H1 (cell line): ENCODE measurements at regions not wholly inside any gene's neighbourhood (a gene's known extent, or its start where the extent isn't known, plus 50 kb on each side); places are given as distances from the start of the nearest gene placed in this dataset.

Experiments
- CTCF ChIA-PET: fragments of 300-600 bp; sonication (Branson Sonifier 250); formaldehyde crosslinking; loops from one replicate; lab custom pipeline; 2021; ENCODE audit not compliant: partially characterized antibody; lab: Charles Lee
- POLR2A ChIA-PET: fragments of 300-600 bp; sonication (Branson Sonifier 250); formaldehyde crosslinking; loops from one replicate; lab custom pipeline; 2021; ENCODE audit warnings: inconsistent platforms; ENCODE audit not compliant: partially characterized antibody; lab: Charles Lee
- DNase-seq, 2 experiments: peaks; one replicate each; pipeline versions ENCODE4 v3.0.0 to v3.0.0-alpha.2; 2010 to 2022; ENCODE audit warnings: low spot score in 2 of 2, low read depth in 1 of 2, mixed read lengths in 1 of 2
- FAIRE-seq: peaks from 2 replicates; lab custom pipeline; 2011; peaks lifted over from hg19 to GRCh38; lab: Jason Lieb, UNC
- H2AFZ ChIP-seq: 2 replicates; pipeline ENCODE4 v1.8.1; 2012; ENCODE audit warnings: low read length, inconsistent platforms
- H2AK5ac ChIP-seq: 2 replicates; pipeline ENCODE4 v1.6.1; 2013; ENCODE audit warnings: low read depth, low read length
- H2BK120ac ChIP-seq: replicated peaks from 2 replicates; pipeline ENCODE3; 2013; ENCODE audit warnings: low read depth, low read length, inconsistent platforms
- H2BK12ac ChIP-seq: 2 replicates; pipeline ENCODE4 v1.6.1; 2013; ENCODE audit warnings: low read depth, low read length
- H2BK15ac ChIP-seq: 2 replicates; pipeline ENCODE4 v1.6.1; 2013; ENCODE audit warnings: low read length
- H2BK20ac ChIP-seq: 2 replicates; pipeline ENCODE4 v1.6.1; 2013; ENCODE audit warnings: low read length
- H2BK5ac ChIP-seq: 2 replicates; pipeline ENCODE4 v1.6.1; 2013; ENCODE audit warnings: low read depth, low read length
- H3K14ac ChIP-seq: 2 replicates; pipeline ENCODE4 v1.6.1; 2013; ENCODE audit warnings: inconsistent platforms; ENCODE audit not compliant: insufficient read length
- H3K18ac ChIP-seq: 2 replicates; pipeline ENCODE4 v1.6.1; 2013; ENCODE audit warnings: low read length; ENCODE audit errors: extremely low read depth
- H3K23ac ChIP-seq: 2 replicates; pipeline ENCODE4 v1.6.1; 2013; ENCODE audit warnings: inconsistent platforms; ENCODE audit not compliant: insufficient read length
- H3K23me2 ChIP-seq: 2 replicates; pipeline ENCODE4 v1.6.1; 2013; ENCODE audit warnings: low read depth, low read length
- H3K27ac ChIP-seq: 2 replicates; pipeline ENCODE4 v1.6.1; 2011; ENCODE audit warnings: low read depth, low read length, inconsistent platforms
- H3K27me3 ChIP-seq, 4 experiments: replicated peaks in 1 of 4; 1 replicate in 1 of 4; 2 replicates in 3 of 4; pipeline versions ENCODE4 v1.6.1 to v1.8.1; 2011 to 2013; ENCODE audit warnings: low read length in 3 of 4, mild to moderate bottlenecking in 3 of 4, inconsistent platforms in 2 of 4, mixed read lengths in 2 of 4, moderate library complexity in 1 of 4; ENCODE audit not compliant: control insufficient read depth in 3 of 4, insufficient read depth in 3 of 4; ENCODE audit errors: extremely low read depth in 1 of 4
- H3K36me3 ChIP-seq, 4 experiments: 2 replicates each; pipeline versions ENCODE4 v1.6.1 to v1.8.1; 2011 to 2013; ENCODE audit warnings: mild to moderate bottlenecking in 4 of 4, low read length in 3 of 4, moderate library complexity in 2 of 4, control low read depth in 1 of 4, inconsistent platforms in 1 of 4; ENCODE audit not compliant: insufficient read depth in 4 of 4, control insufficient read depth in 2 of 4
- H3K4ac ChIP-seq: replicated peaks from 2 replicates; pipeline ENCODE3; 2013; ENCODE audit warnings: low read length, low read depth, mixed read lengths, inconsistent platforms; ENCODE audit not compliant: insufficient read length
- H3K4me1 ChIP-seq, 4 experiments: replicated peaks in 1 of 4; 1 replicate in 1 of 4; 2 replicates in 3 of 4; pipeline versions ENCODE4 v1.6.1 to v1.8.1; 2011 to 2013; ENCODE audit warnings: low read length in 3 of 4, inconsistent platforms in 2 of 4, mixed read lengths in 1 of 4; ENCODE audit not compliant: insufficient read depth in 4 of 4, control insufficient read depth in 3 of 4
- H3K4me2 ChIP-seq, 2 experiments: 2 replicates each; pipeline versions ENCODE4 v1.6.1 to v1.8.1; 2011 to 2013; ENCODE audit warnings: low read depth in 2 of 2, low read length in 2 of 2, control low read depth in 1 of 2, inconsistent platforms in 1 of 2, mild to moderate bottlenecking in 1 of 2; ENCODE audit not compliant: insufficient read depth in 1 of 2
- H3K4me3 ChIP-seq, 4 experiments: fragments of 200-600, 300-600 bp in 1 of 4; sonication (generic), shearing (Covaris generic), sonication (Bioruptor Twin) in 1 of 4; 2 replicates each; pipeline versions ENCODE4 v1.5.1 to v1.8.1; 2011 to 2016; ENCODE audit warnings: low read length in 4 of 4, low read depth in 3 of 4, control low read depth in 2 of 4, inconsistent platforms in 2 of 4, mild to moderate bottlenecking in 2 of 4, mixed read lengths in 1 of 4, moderate library complexity in 1 of 4; ENCODE audit not compliant: insufficient read depth in 2 of 4; ENCODE audit errors: extremely low read depth in 1 of 4
- H3K56ac ChIP-seq: replicated peaks from 2 replicates; pipeline ENCODE3; 2013; ENCODE audit warnings: low read depth, mild to moderate bottlenecking, mixed read lengths, low read length, inconsistent platforms; ENCODE audit not compliant: insufficient read length
- H3K79me1 ChIP-seq: 2 replicates; pipeline ENCODE4 v1.6.1; 2013; ENCODE audit warnings: low read depth, low read length, control low read depth
- H3K79me2 ChIP-seq, 2 experiments: 2 replicates each; pipeline versions ENCODE4 v1.6.1 to v1.8.1; 2012 to 2013; ENCODE audit warnings: low read length in 2 of 2, mild to moderate bottlenecking in 2 of 2, inconsistent platforms in 1 of 2; ENCODE audit not compliant: insufficient read depth in 2 of 2, control insufficient read depth in 1 of 2
- H3K9ac ChIP-seq, 4 experiments: replicated peaks in 1 of 4; 1 replicate in 1 of 4; 2 replicates in 3 of 4; pipeline versions ENCODE4 v1.6.1 to v1.8.1; 2011 to 2013; ENCODE audit warnings: low read depth in 3 of 4, low read length in 3 of 4, control low read depth in 2 of 4, mild to moderate bottlenecking in 2 of 4, moderate library complexity in 2 of 4, inconsistent platforms in 1 of 4; ENCODE audit errors: extremely low read depth in 1 of 4
- H3K9me3 ChIP-seq, 2 experiments: 2 replicates each; pipeline versions ENCODE4 v1.6.1 to v1.8.1; 2012 to 2013; ENCODE audit warnings: mild to moderate bottlenecking in 2 of 2, moderate library complexity in 2 of 2, control low read depth in 1 of 2, inconsistent platforms in 1 of 2, low read depth in 1 of 2, low read length in 1 of 2, mixed read lengths in 1 of 2; ENCODE audit not compliant: insufficient read depth in 2 of 2
- H4K20me1 ChIP-seq, 2 experiments: replicated peaks in 1 of 2; 2 replicates each; pipeline versions ENCODE3 to v1.8.1; 2011 to 2013; ENCODE audit warnings: inconsistent platforms in 2 of 2, low read length in 2 of 2, mild to moderate bottlenecking in 1 of 2; ENCODE audit not compliant: insufficient read depth in 2 of 2, control insufficient read depth in 1 of 2
- H4K5ac ChIP-seq: 2 replicates; pipeline ENCODE4 v1.6.1; 2013; ENCODE audit warnings: low read length, low read depth, mixed read lengths, inconsistent platforms; ENCODE audit not compliant: insufficient read length
- H4K8ac ChIP-seq: 2 replicates; pipeline ENCODE4 v1.8.0; 2013; ENCODE audit warnings: mild to moderate bottlenecking, moderate library complexity, low read length, inconsistent platforms; ENCODE audit not compliant: insufficient read depth; ENCODE audit errors: extremely low read depth
- H4K91ac ChIP-seq: replicated peaks from 2 replicates; pipeline ENCODE3; 2013; ENCODE audit warnings: low read length, mixed read lengths, inconsistent platforms; ENCODE audit not compliant: insufficient read length
- CHD1 ChIP-seq: IDR thresholded peaks from 2 replicates; pipeline ENCODE4 v1.6.1; 2012; ENCODE audit warnings: low read depth, low read length, improper control_type of control experiment
- EGR1 ChIP-seq: IDR thresholded peaks from 2 replicates; pipeline ENCODE4 v1.6.1; 2011; ENCODE audit warnings: low read depth, low read length, borderline replicate concordance
- FOSL1 ChIP-seq: IDR thresholded peaks from 2 replicates; pipeline ENCODE4 v1.6.1; 2011; ENCODE audit warnings: mild to moderate bottlenecking, low read depth, low read length, moderate library complexity; ENCODE audit not compliant: insufficient read depth
- RNF2 ChIP-seq: fragments of 200-900, 300-1000 bp; sonication (generic); IDR thresholded peaks from 2 replicates; pipeline ENCODE4 v1.7.1; 2016; ENCODE audit warnings: borderline replicate concordance, low read depth, mild to moderate bottlenecking, antibody characterized with exemption, low read length; ENCODE audit not compliant: poor library complexity, severe bottlenecking; ENCODE audit errors: missing control alignments
- SUZ12 ChIP-seq: fragments of 200-600 bp; sonication (generic); IDR thresholded peaks from 2 replicates; pipeline ENCODE4 v1.6.1; 2012; ENCODE audit warnings: mild to moderate bottlenecking, inconsistent platforms, low read length, moderate library complexity, mixed read lengths
- YY1 ChIP-seq: IDR thresholded peaks from 2 replicates; pipeline ENCODE4 v1.6.1; 2011; ENCODE audit warnings: low read depth, mild to moderate bottlenecking, low read length
- ZNF274 ChIP-seq: IDR thresholded peaks from 2 replicates; pipeline ENCODE4 v1.7.0; 2012; ENCODE audit warnings: low read length, borderline replicate concordance; ENCODE audit errors: extremely low read depth
- WGBS, 2 experiments: shearing (Covaris generic) in 1 of 2; methylation state at CpG; one replicate each; pipeline versions ENCODE4 v1.1.6 to v1.1.7; 2013 to 2015; ENCODE audit warnings: low lambda C conversion rate in 2 of 2, mixed read lengths in 2 of 2, inconsistent platforms in 1 of 2, low coverage in 1 of 2, missing lambda C conversion rate in 1 of 2; ENCODE audit not compliant: insufficient replicate concordance in 2 of 2, insufficient coverage in 1 of 2, insufficient read length in 1 of 2; ENCODE audit errors: extremely low coverage in 1 of 2, missing lambda C conversion rate in 1 of 2; 5-methylcytosine and 5-hydroxymethylcytosine counted together
- TF ChIP-seq, protein P1 (sequence below): IDR thresholded peaks from 2 replicates; pipeline ENCODE4 v1.6.1; 2011; ENCODE audit warnings: low read depth, mild to moderate bottlenecking, low read length; ENCODE audit not compliant: insufficient read depth
- TF ChIP-seq, protein P2 (sequence below), 3 experiments: IDR thresholded peaks; 1 replicate in 2 of 3; 2 replicates in 1 of 3; pipeline versions ENCODE4 v1.5.1 to v1.6.1; 2011; ENCODE audit warnings: low read length in 3 of 3, mild to moderate bottlenecking in 3 of 3, inconsistent platforms in 2 of 3, low read depth in 1 of 3, moderate library complexity in 1 of 3; ENCODE audit not compliant: insufficient read depth in 1 of 3; ENCODE audit errors: control extremely low read depth in 1 of 3

DNA sequence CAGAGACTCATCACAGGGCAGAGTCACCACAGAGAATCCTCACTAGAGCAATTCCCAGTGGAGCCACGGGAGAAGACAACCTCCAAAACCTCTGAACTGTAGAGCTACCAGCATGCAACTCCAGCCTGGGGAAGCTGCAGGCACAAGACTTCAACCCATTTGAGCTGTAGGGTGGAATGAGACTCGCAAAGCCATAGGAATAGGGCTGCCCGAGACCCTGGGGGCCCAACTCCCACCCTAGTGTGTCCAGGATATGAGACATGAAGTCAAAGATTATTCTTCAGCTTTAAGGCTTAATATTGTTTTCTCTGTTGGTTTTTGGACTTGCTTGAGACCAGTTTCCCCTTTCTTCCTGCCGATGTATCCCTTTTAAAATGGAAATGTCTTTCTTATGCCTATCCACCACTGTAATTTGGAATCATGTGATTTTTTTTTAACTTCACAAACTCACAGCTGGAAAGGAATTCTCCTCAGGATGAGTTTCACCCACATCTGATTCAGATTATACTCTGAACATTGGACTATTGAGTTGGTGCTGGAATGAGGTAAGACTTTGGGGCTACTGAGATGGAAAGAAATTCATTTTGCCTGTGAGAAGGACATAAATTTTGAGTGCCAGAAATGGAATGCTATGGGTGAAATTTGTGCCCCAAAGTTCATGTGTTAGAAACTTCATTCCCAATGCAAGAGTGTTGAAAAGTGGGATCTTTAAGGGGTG, 59.6 kb upstream of the ST6GALNAC5 start:
- no peak overlapping the region for H2BK15ac ChIP-seq
- H2AK5ac ChIP-seq = no peak overlapping the region
- CTCF ChIA-PET = interaction anchor here (1.1 kb wide), 1 partner anchor 17 kb away, joined by 3 read pairs; no protein-coding TSS in a partner anchor
- 85% methylated on average over 4 of the region's 4 CpGs; no CpG with 5 or more reads in 1 of the 2 experiments for WGBS, 2 experiments
- no peak for TF ChIP-seq FOSL1
- no peak for TF ChIP-seq ZNF274
- TF ChIP-seq CHD1 = no peak
- no peak for TF ChIP-seq SUZ12
- TF ChIP-seq, protein P1, sequence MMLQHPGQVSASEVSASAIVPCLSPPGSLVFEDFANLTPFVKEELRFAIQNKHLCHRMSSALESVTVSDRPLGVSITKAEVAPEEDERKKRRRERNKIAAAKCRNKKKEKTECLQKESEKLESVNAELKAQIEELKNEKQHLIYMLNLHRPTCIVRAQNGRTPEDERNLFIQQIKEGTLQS = no peak
- TF ChIP-seq YY1 = no peak
- no peak for TF ChIP-seq EGR1
- no peak for TF ChIP-seq RNF2
- TF ChIP-seq, protein P2, sequence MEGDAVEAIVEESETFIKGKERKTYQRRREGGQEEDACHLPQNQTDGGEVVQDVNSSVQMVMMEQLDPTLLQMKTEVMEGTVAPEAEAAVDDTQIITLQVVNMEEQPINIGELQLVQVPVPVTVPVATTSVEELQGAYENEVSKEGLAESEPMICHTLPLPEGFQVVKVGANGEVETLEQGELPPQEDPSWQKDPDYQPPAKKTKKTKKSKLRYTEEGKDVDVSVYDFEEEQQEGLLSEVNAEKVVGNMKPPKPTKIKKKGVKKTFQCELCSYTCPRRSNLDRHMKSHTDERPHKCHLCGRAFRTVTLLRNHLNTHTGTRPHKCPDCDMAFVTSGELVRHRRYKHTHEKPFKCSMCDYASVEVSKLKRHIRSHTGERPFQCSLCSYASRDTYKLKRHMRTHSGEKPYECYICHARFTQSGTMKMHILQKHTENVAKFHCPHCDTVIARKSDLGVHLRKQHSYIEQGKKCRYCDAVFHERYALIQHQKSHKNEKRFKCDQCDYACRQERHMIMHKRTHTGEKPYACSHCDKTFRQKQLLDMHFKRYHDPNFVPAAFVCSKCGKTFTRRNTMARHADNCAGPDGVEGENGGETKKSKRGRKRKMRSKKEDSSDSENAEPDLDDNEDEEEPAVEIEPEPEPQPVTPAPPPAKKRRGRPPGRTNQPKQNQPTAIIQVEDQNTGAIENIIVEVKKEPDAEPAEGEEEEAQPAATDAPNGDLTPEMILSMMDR (IDR thresholded peaks at IDR 0.05; ENCODE audit: control extremely low read depth in 1 of 3, insufficient read depth in 1 of 3, low read depth in 1 of 3, low read length in 3 of 3) = no peak
- TF ChIP-seq, all 59 proteins: peak for 0
- H3K56ac ChIP-seq = no peak overlapping the region
- no peak overlapping the region for H4K8ac ChIP-seq
- H2BK12ac ChIP-seq = no peak overlapping the region
- no peaks in the 10 kb centered on the region for H3K79me2 ChIP-seq
- H3K36me3 ChIP-seq = no peaks in the 10 kb centered on the region
- no peak overlapping the region for H3K9ac ChIP-seq
- H2BK20ac ChIP-seq = no peak overlapping the region
- FAIRE-seq = no peak
- no peak overlapping the region for H3K4me2 ChIP-seq
- no peak overlapping the region for H3K23ac ChIP-seq
- no peaks in the 10 kb centered on the region for H3K23me2 ChIP-seq
- H3K4ac ChIP-seq = no peak overlapping the region
- no peak overlapping the region for H3K14ac ChIP-seq
- no peaks in the 10 kb centered on the region for H3K4me1 ChIP-seq
- POLR2A ChIA-PET = interaction anchor here (0.6 kb wide), 1 partner anchor 165 kb away, joined by 3 read pairs; no protein-coding TSS in a partner anchor
- no peak overlapping the region for H4K5ac ChIP-seq
- DNase-seq = no peak
- H2BK5ac ChIP-seq = no peak overlapping the region
- H4K91ac ChIP-seq = no peak overlapping the region
- H3K27me3 ChIP-seq = no peaks in the 10 kb centered on the region
- H3K27ac ChIP-seq = no peak overlapping the region
- no peak overlapping the region for H3K4me3 ChIP-seq
- no peak overlapping the region for H2AFZ ChIP-seq
- no peaks in the 10 kb centered on the region for H3K9me3 ChIP-seq
- H3K79me1 ChIP-seq = no peaks in the 10 kb centered on the region
- H3K18ac ChIP-seq = no peak overlapping the region
- no peaks in the 10 kb centered on the region for H4K20me1 ChIP-seq
- H2BK120ac ChIP-seq = no peak overlapping the region
